ENCODE measurements at regions not wholly inside any gene's neighbourhood (a gene's known extent, or its start where the extent isn't known, plus 50 kb on each side); places are given as distances from the start of the nearest gene placed in this dataset.
"Not testable (repeated sequence)": the region's sequence is repeated elsewhere in the genome, so short reads cannot be mapped to it uniquely, and the experiment has no call there.

- no peak for DNase-seq (ENCODE audit: low read depth in 2 of 2)
Observed at GRCh38 chr7:24052572-24053260, 231.3 kb upstream of the NPY start.

GRCh38 chr7:24054236-24054635, 229.8 kb upstream of the NPY start:
- no peak for DNase-seq (ENCODE audit: low read depth in 2 of 2)

GRCh38 chr7:24057243-24057642, 226.7 kb upstream of the NPY start:
- no peak for DNase-seq (ENCODE audit: low read depth in 2 of 2)

GRCh38 chr7:24058953-24059352, 225.0 kb upstream of the NPY start:
- DNase-seq (ENCODE audit: low read depth in 2 of 2): no peak

GRCh38 chr7:24059775-24060174, 224.2 kb upstream of the NPY start:
- DNase-seq (ENCODE audit: low read depth in 2 of 2): no peak

GRCh38 chr7:24063721-24064120, 220.3 kb upstream of the NPY start:
- no peak for DNase-seq (ENCODE audit: low read depth in 2 of 2)

- no peak for DNase-seq (ENCODE audit: low read depth in 2 of 2)
Observed at GRCh38 chr7:24069751-24070150, 214.2 kb upstream of the NPY start.

- DNase-seq (ENCODE audit: low read depth in 2 of 2): no peak
Observed at GRCh38 chr7:24073651-24074420, 210.2 kb upstream of the NPY start.

- no peak for DNase-seq (ENCODE audit: low read depth in 2 of 2)
Observed at GRCh38 chr7:24075426-24075810, 208.6 kb upstream of the NPY start.

- no peak for DNase-seq (ENCODE audit: low read depth in 2 of 2)
Observed at GRCh38 chr7:24082826-24083225, 201.2 kb upstream of the NPY start.

GRCh38 chr7:24102988-24103387, 181.0 kb upstream of the NPY start:
- DNase-seq (ENCODE audit: low read depth in 2 of 2): no peak

GRCh38 chr7:24108906-24109376, 175.0 kb upstream of the NPY start:
- no peak for DNase-seq (ENCODE audit: low read depth in 2 of 2)

- DNase-seq (ENCODE audit: low read depth in 2 of 2): no peak
Observed at GRCh38 chr7:24110056-24110455, 173.9 kb upstream of the NPY start.

- DNase-seq (ENCODE audit: low read depth in 2 of 2): no peak
Observed at GRCh38 chr7:24113506-24113905, 170.5 kb upstream of the NPY start.

GRCh38 chr7:24115661-24116060, 168.3 kb upstream of the NPY start:
- no peak for DNase-seq (ENCODE audit: low read depth in 2 of 2)

- DNase-seq (ENCODE audit: low read depth in 2 of 2): not testable (repeated sequence)
Observed at GRCh38 chr7:24117903-24118499, 166.0 kb upstream of the NPY start.

- no peak for DNase-seq (ENCODE audit: low read depth in 2 of 2)
Observed at GRCh38 chr7:24119852-24120251, 164.1 kb upstream of the NPY start.

- DNase-seq (ENCODE audit: low read depth in 2 of 2): no peak
Observed at GRCh38 chr7:24123076-24123475, 160.9 kb upstream of the NPY start.

- DNase-seq (ENCODE audit: low read depth in 2 of 2): no peak
Observed at GRCh38 chr7:24125765-24126164, 158.2 kb upstream of the NPY start.

- DNase-seq (ENCODE audit: low read depth in 2 of 2): no peak
Observed at GRCh38 chr7:24127930-24128329, 156.1 kb upstream of the NPY start.

- DNase-seq (ENCODE audit: low read depth in 2 of 2): no peak
Observed at GRCh38 chr7:24129597-24129996, 154.4 kb upstream of the NPY start.

- DNase-seq (ENCODE audit: low read depth in 2 of 2): no peak
Observed at GRCh38 chr7:24130631-24131030, 153.4 kb upstream of the NPY start.

- DNase-seq (ENCODE audit: low read depth in 2 of 2): no peak
Observed at GRCh38 chr7:24133691-24134090, 150.3 kb upstream of the NPY start.

Data from activated CD4-positive, alpha-beta T cell treated with anti-CD3 and anti-CD28 coated beads for 24 hours (primary cell).